MCF 10A (cell line): ENCODE measurements at regions not wholly inside any gene's neighbourhood (a gene's known extent, or its start where the extent isn't known, plus 50 kb on each side); places are given as distances from the start of the nearest gene placed in this dataset.

ENCODE experiments used
- BruUV-seq: library from RNA; stranded (reverse); fragments of 400-500 nt; replicated peaks from 2 replicates; lab custom pipeline; 2021; lab: Mats Ljungman, UMichigan
- CTCF ChIA-PET: fragments of 300-600 bp; sonication (Branson Sonifier 250); formaldehyde crosslinking; extraction: SDS; loops from one replicate; lab custom pipeline; 2021; ENCODE audit warnings: antibody characterized with exemption, inconsistent platforms; lab: Yijun Ruan, JAX
- POLR2A ChIA-PET: fragments of 300-600, 350-650 bp; sonication (Branson Sonifier 250); formaldehyde crosslinking; extraction: SDS; loops from one replicate; lab custom pipeline; 2020; ENCODE audit warnings: antibody characterized with exemption, inconsistent platforms; lab: Yijun Ruan, JAX
- DNase-seq: peaks from one replicate; pipeline ENCODE4 v3.0.0-alpha.2; 2018; ENCODE audit not compliant: unreplicated experiment
- H3K27ac Mint-ChIP-seq: one replicate; pipeline ENCODE4 v1.8.0; 2022; ENCODE audit warnings: mild to moderate bottlenecking, low read depth, mixed read lengths; ENCODE audit not compliant: unreplicated experiment
- H3K27me3 Mint-ChIP-seq: one replicate; pipeline ENCODE4 v1.8.0; 2022; ENCODE audit warnings: mixed read lengths; ENCODE audit not compliant: insufficient read depth, unreplicated experiment
- H3K36me3 Mint-ChIP-seq: one replicate; pipeline ENCODE4 v1.8.0; 2022; ENCODE audit warnings: mild to moderate bottlenecking, moderate library complexity, mixed read lengths; ENCODE audit not compliant: insufficient read depth, unreplicated experiment
- H3K4me1 Mint-ChIP-seq: one replicate; pipeline ENCODE4 v1.8.0; 2022; ENCODE audit warnings: mixed read lengths; ENCODE audit not compliant: insufficient read depth, unreplicated experiment
- H3K4me3 Mint-ChIP-seq: one replicate; pipeline ENCODE4 v1.8.0; 2022; ENCODE audit warnings: mild to moderate bottlenecking, moderate library complexity, mixed read lengths; ENCODE audit not compliant: unreplicated experiment
- H3K9me3 Mint-ChIP-seq: one replicate; pipeline ENCODE4 v1.8.0; 2022; ENCODE audit warnings: mixed read lengths; ENCODE audit not compliant: unreplicated experiment
- intact Hi-C: fragments of 100-400 bp; cut with micrococcal nuclease; formaldehyde crosslinking; loops from 2 replicates; pipeline ENCODE4 v1.14.1; 2022
- TF ChIP-seq, protein P1 (sequence below): fragments of 200-600 bp; IDR thresholded peaks from one replicate; pipeline ENCODE4 v1.8.0; 2022; ENCODE audit warnings: antibody characterized with exemption, mild to moderate bottlenecking; ENCODE audit not compliant: unreplicated experiment

DNA sequence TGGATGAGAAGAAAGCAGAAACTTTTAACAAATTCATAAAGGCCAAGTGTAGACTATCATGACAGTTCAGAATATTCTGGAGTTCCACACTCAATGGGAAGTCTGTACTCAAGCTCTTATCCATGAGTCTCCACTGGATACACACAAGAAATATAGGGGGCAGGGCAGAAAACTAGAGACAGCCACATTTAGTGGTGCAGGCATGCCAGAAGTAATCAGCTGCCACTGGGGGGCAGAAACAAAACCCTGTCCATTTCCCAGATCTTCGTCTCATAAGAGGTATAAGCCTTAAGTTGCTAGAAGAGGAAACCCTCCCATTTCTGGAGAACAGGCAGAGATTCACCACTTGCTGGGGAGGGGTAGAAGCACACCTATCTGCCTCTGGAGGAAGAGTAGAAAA, 166.8 kb upstream of the GALNT2 start:
- H3K4me1 Mint-ChIP-seq = peaks cover 5% of the 10 kb centered on the region
- H3K9me3 Mint-ChIP-seq = no peaks in the 10 kb centered on the region
- no TSS peak for BruUV-seq
- H3K27me3 Mint-ChIP-seq = peaks cover 40% of the 10 kb centered on the region
- H3K4me3 Mint-ChIP-seq = no peak overlapping the region
- no peak for DNase-seq
- H3K27ac Mint-ChIP-seq = no peak overlapping the region
- intact Hi-C loops = loop anchor here (5.0 kb wide), 1 partner anchor 52 kb away; no protein-coding TSS in a partner anchor
- CTCF ChIA-PET = interaction anchor here (0.7 to 1.3 kb wide), 3 partner anchors 13 to 51 kb away, joined by 3 to 4 read pairs (median 4); no protein-coding TSS in a partner anchor
- TF ChIP-seq, protein P1, sequence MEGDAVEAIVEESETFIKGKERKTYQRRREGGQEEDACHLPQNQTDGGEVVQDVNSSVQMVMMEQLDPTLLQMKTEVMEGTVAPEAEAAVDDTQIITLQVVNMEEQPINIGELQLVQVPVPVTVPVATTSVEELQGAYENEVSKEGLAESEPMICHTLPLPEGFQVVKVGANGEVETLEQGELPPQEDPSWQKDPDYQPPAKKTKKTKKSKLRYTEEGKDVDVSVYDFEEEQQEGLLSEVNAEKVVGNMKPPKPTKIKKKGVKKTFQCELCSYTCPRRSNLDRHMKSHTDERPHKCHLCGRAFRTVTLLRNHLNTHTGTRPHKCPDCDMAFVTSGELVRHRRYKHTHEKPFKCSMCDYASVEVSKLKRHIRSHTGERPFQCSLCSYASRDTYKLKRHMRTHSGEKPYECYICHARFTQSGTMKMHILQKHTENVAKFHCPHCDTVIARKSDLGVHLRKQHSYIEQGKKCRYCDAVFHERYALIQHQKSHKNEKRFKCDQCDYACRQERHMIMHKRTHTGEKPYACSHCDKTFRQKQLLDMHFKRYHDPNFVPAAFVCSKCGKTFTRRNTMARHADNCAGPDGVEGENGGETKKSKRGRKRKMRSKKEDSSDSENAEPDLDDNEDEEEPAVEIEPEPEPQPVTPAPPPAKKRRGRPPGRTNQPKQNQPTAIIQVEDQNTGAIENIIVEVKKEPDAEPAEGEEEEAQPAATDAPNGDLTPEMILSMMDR = no peak
- POLR2A ChIA-PET = interaction anchor here (0.6 to 5.1 kb wide), 3 partner anchors 10 to 490 kb away, joined by 3 to 25 read pairs (median 4); no protein-coding TSS in a partner anchor
- no peaks in the 10 kb centered on the region for H3K36me3 Mint-ChIP-seq

DNA sequence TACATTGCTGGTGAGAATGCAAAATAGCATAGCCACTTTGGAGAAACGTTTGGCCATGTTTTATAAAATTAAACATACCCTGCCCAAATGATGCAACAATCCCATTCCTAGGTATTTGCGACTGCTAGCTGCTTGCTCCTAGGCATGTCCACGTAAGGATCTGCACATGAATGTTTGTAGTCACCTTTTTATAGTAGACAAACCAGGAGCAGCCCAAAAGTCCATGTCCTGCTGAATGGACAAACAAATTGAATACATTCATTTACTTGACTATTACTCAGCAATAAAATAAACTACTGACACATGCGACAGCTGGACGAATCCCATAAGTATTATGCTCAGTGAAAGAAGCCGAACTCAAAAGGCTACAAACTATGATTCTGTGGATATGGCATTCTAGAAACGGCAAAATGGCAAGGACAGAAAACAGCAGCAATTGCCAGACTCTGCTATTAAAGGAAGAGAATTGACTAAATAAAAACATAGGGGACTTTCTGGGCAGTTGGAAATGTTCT, 161.9 kb upstream of the GALNT2 start:
- no peak for DNase-seq
- Mint-ChIP-seq H3K36me3 (no peaks in the 10 kb centered on the region), H3K27ac (no peak overlapping the region), H3K4me3 (no peak overlapping the region), H3K4me1 (no peaks in the 10 kb centered on the region), H3K27me3 (peaks cover 71% of the 10 kb centered on the region), H3K9me3 (no peaks in the 10 kb centered on the region)
- TF ChIP-seq, protein P1 = no peak
- POLR2A ChIA-PET = interaction anchor here (1.0 to 1.5 kb wide), 3 partner anchors 9 to 229 kb away, joined by 3 read pairs; no protein-coding TSS in a partner anchor
- no TSS peak for BruUV-seq
- intact Hi-C loops = no loop called here
- CTCF ChIA-PET = interaction anchor here (1.0 kb wide), 1 partner anchor 11 kb away, joined by 3 read pairs; no protein-coding TSS in a partner anchor

DNA sequence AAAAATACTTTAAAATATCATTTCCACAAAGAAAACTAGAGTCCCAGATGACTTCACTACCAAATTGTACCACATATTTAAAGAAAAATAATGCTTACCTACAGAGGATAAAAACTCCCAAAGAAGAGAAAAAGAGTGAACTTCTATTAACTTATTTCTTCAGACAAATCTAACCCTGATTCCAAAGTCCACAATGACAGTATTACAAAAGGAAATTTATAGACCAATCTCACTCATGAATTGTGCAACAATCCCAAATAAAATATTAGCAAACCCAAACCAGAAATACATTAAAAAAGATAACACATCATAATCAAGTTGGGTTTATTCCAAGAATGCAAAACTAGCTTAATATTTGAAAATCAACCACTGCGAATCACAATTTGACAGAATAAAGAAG, 161.4 kb upstream of the GALNT2 start:
- CTCF ChIA-PET = interaction anchor here (0.5 to 1.0 kb wide), 2 partner anchors 11 to 32 kb away, joined by 3 read pairs; no protein-coding TSS in a partner anchor
- intact Hi-C loops = no loop called here
- DNase-seq = no peak
- H3K4me1 Mint-ChIP-seq = no peaks in the 10 kb centered on the region
- no peaks in the 10 kb centered on the region for H3K9me3 Mint-ChIP-seq
- peaks cover 71% of the 10 kb centered on the region for H3K27me3 Mint-ChIP-seq
- TF ChIP-seq, protein P1 = no peak
- no peak overlapping the region for H3K27ac Mint-ChIP-seq
- no TSS peak for BruUV-seq
- POLR2A ChIA-PET = interaction anchor here (0.8 to 1.5 kb wide), 4 partner anchors 9 to 228 kb away, joined by 3 to 4 read pairs (median 3); no protein-coding TSS in a partner anchor
- no peak overlapping the region for H3K4me3 Mint-ChIP-seq
- no peaks in the 10 kb centered on the region for H3K36me3 Mint-ChIP-seq

DNA sequence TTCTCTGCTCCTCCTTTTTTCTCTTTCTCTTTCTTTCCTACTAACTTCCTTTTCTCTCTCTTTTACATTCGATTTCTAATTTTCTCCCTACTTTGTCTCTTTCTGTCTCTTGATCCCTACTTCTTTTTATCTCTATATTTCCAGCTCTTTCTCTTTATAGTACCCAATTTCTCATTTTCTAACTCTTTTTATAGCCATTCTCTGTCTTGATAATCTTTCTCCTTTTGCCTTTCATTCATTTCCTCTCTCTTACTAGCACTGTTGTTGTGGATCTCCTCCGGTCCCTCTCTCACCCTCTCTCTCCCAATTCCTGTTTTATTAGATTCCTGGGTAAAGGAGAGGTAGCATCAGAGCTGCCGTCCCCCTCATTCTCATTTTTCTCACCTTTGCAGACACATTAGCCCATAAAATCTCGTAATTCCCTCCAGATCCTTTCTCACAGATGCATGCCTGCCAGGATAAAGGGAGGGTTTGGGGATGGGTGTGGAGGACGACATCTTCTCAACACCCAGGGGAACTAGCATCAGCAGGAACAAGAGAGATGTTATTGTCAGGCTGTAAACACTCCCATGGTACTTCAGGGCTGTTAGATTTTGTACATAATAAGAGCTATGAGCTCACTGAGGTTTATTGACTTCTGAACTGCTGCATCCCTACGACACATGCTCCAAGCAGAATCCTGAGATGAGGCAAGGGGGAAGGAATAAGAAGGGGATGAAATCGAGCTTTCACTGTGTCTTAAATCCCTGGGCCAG, 159.0 kb upstream of the GALNT2 start:
- peaks cover 50% of the 10 kb centered on the region for H3K27me3 Mint-ChIP-seq
- H3K27ac Mint-ChIP-seq = no peak overlapping the region
- TF ChIP-seq, protein P1 = no peak
- H3K36me3 Mint-ChIP-seq = no peaks in the 10 kb centered on the region
- H3K9me3 Mint-ChIP-seq = no peaks in the 10 kb centered on the region
- H3K4me3 Mint-ChIP-seq = no peak overlapping the region
- BruUV-seq = no TSS peak
- ChIA-PET CTCF (interaction anchor here (0.7 kb wide), 1 partner anchor 19 kb away, joined by 5 read pairs; no protein-coding TSS in a partner anchor), POLR2A (interaction anchor here (0.6 to 1.0 kb wide), 3 partner anchors 14 to 234 kb away, joined by 3 read pairs; no protein-coding TSS in a partner anchor)
- DNase-seq = no peak
- H3K4me1 Mint-ChIP-seq = no peaks in the 10 kb centered on the region
- intact Hi-C loops = no loop called here
